ENCODE measurements at regions not wholly inside any gene's neighbourhood (a gene's known extent, or its start where the extent isn't known, plus 50 kb on each side); places are given as distances from the start of the nearest gene placed in this dataset.
"Not testable (repeated sequence)": the region's sequence is repeated elsewhere in the genome, so short reads cannot be mapped to it uniquely, and the experiment has no call there.

GRCh38 chr9:34783951-34784487 lies 74.1 kb upstream of the CCL21 start:
- DNase-seq, result no peak

- DNase-seq, result no peak
Measured at GRCh38 chr9:34782372-34782771, 72.4 kb upstream of the CCL21 start.

GRCh38 chr9:34777666-34778065 lies 67.7 kb upstream of the CCL21 start:
- DNase-seq, result peak; percentile 67

- DNase-seq, result no peak
Measured at GRCh38 chr9:34773955-34774354, 64.0 kb upstream of the CCL21 start.

- no peak for DNase-seq
Measured at GRCh38 chr9:34773306-34773910, 63.5 kb upstream of the CCL21 start.

- peak; percentile 69 for DNase-seq
Measured at GRCh38 chr9:34771007-34771406, 61.1 kb upstream of the CCL21 start.

- not testable (repeated sequence) for DNase-seq
Measured at GRCh38 chr9:34767087-34767486, 57.2 kb upstream of the CCL21 start.

- DNase-seq, result peak; percentile 54
Measured at GRCh38 chr9:34760196-34761040, 50.5 kb upstream of the CCL21 start.

Measured in suppressor macrophage treated with lipopolysaccharide for 4 hours (primary cell).